ENCODE measurements at regions not wholly inside any gene's neighbourhood (a gene's known extent, or its start where the extent isn't known, plus 50 kb on each side); places are given as distances from the start of the nearest gene placed in this dataset.

DNA sequence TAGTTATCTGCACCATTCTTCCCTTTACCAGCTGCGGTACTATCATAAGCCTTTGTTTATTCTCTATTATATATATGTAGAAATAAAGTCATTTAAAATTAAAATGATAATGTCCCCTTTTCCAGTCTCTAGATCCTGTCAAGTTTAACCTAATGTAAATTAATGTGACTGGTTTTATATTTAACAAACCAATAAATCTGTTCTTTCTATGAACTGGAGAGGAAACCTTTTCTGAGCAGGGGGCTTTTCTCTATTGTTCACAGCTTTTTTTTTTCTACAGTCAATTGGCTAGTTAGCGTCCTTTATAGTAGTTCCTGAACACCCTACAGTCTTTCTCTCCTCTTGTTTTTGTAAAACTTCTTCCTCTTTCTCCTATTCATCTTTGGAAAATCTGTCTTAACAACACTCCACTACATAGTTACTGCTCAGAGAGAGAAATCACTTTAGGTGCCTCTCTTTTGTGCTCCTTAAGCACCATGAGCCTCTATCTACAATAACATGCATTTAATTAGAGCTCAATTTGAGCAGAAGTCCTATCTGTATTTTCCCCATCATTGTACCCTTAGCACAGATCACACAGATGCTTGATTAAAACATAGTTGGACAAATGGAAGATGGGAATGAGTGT lies 332.6 kb upstream of the SYT1 start:
- H3K36me3 Mint-ChIP-seq: no peaks in the 10 kb centered on the region
- peaks cover 1% of the 10 kb centered on the region for H3K27me3 Mint-ChIP-seq
- ATAC-seq (ENCODE audit: low read depth): no peak
- no peak for DNase-seq (ENCODE audit: low spot score in 2 of 2)
- no peak overlapping the region for H3K27ac Mint-ChIP-seq
- no peaks in the 10 kb centered on the region for H3K4me1 Mint-ChIP-seq
- H3K4me3 Mint-ChIP-seq: no peak overlapping the region
- H3K9me3 Mint-ChIP-seq: no peaks in the 10 kb centered on the region

- Mint-ChIP-seq H3K36me3 (no peaks in the 10 kb centered on the region), H3K27ac (no peak overlapping the region), H3K4me1 (no peaks in the 10 kb centered on the region), H3K4me3 (no peak overlapping the region), H3K27me3 (peaks cover 1% of the 10 kb centered on the region), H3K9me3 (no peaks in the 10 kb centered on the region)
- no peak for ATAC-seq (ENCODE audit: low read depth)
- DNase-seq (ENCODE audit: low spot score in 2 of 2): no peak
Measured at GRCh38 chr12:78534311-78534710, 330.3 kb upstream of the SYT1 start.

DNA sequence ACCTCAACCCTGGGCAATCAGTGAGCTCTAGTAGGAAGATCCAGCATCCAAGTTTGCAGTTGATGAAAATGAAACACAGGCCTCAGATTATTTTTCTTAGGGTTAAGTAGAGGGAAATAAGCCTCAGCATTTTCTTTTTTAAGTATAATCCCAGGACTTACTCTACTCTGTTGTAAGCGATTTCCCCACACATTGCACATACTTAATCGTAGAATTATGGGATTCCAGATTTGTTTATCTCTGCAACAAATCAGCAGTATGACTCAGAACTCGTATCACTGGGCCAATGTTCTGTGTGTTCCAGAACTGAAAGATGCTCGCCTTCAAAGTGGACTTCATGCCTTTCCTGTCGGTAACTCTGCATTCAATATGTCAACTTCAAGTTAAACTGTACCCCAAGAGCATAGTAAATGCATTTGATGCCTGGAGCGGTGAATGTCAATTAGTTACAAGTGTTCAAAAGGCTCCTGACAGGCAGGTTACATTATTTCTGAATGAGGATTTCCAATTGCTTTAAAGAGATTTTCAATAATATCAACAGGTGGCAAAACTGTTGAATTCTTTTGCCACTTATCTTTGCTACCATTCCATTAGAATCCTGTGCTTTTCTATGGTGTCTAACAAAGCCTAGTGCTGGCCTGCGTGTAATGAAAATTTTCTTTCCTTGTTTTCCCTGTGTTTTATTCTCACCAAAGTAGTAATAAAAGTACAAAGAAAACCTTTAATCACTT lies 323.8 kb upstream of the SYT1 start:
- H3K9me3 Mint-ChIP-seq: no peaks in the 10 kb centered on the region
- DNase-seq (ENCODE audit: low spot score in 2 of 2) (no peak), ATAC-seq (ENCODE audit: low read depth) (no peak)
- H3K36me3 Mint-ChIP-seq: no peaks in the 10 kb centered on the region
- no peaks in the 10 kb centered on the region for H3K4me1 Mint-ChIP-seq
- H3K27me3 Mint-ChIP-seq: no peaks in the 10 kb centered on the region
- H3K4me3 Mint-ChIP-seq: no peak overlapping the region
- no peak overlapping the region for H3K27ac Mint-ChIP-seq

DNA sequence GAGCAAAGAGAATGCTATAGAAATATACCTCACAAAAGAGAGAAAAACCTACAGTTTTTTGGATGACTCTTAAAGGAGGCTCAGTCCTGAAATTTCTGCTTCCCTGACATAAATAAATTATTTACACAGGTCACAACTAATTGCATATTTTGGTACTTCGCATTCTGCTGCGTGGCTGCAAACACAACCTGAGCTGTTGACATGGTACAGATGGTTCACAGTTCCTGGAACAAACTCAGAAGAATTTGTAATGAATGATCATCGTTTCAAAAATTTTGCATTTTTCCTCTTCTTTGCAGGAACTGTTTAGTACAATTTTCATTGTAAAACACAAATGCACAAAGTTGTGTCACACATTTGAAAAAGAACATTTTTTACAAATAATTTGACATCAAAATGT lies 313.7 kb upstream of the SYT1 start:
- no peaks in the 10 kb centered on the region for H3K27me3 Mint-ChIP-seq
- no peak overlapping the region for H3K27ac Mint-ChIP-seq
- no peak for ATAC-seq (ENCODE audit: low read depth)
- no peaks in the 10 kb centered on the region for H3K4me1 Mint-ChIP-seq
- no peak for DNase-seq (ENCODE audit: low spot score in 2 of 2)
- H3K4me3 Mint-ChIP-seq: no peak overlapping the region
- H3K36me3 Mint-ChIP-seq: no peaks in the 10 kb centered on the region
- H3K9me3 Mint-ChIP-seq: no peaks in the 10 kb centered on the region

- no peaks in the 10 kb centered on the region for H3K27me3 Mint-ChIP-seq
- H3K9me3 Mint-ChIP-seq: no peaks in the 10 kb centered on the region
- DNase-seq (ENCODE audit: low spot score in 2 of 2): no peak
- ATAC-seq (ENCODE audit: low read depth): no peak
- H3K36me3 Mint-ChIP-seq: no peaks in the 10 kb centered on the region
- H3K4me3 Mint-ChIP-seq: no peak overlapping the region
- H3K27ac Mint-ChIP-seq: no peak overlapping the region
- no peaks in the 10 kb centered on the region for H3K4me1 Mint-ChIP-seq
Measured at GRCh38 chr12:78555802-78556201, 308.8 kb upstream of the SYT1 start.

DNA sequence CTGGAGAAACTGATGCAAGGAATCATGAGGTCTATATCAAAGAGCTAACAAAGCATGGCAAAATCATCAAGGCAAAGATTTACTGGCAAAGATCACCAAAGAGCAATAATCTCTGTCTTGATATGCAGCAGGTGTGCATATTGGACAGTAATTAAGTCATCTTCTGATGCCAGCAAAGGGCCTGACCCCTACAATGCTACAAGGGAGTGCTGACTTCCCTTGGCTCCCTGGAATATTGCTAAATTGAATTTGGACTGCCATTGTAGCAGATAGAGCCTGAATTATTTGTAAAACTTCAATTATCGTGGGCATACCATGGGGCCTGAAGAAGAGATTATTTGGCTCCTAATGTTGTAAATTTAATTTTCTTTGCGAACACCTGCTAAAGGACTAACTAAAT lies 307.9 kb upstream of the SYT1 start:
- Mint-ChIP-seq H3K27me3 (no peaks in the 10 kb centered on the region), H3K4me3 (no peak overlapping the region), H3K4me1 (no peaks in the 10 kb centered on the region), H3K27ac (no peak overlapping the region), H3K9me3 (no peaks in the 10 kb centered on the region), H3K36me3 (no peaks in the 10 kb centered on the region)
- ATAC-seq (ENCODE audit: low read depth) (no peak), DNase-seq (ENCODE audit: low spot score in 2 of 2) (no peak)

GRCh38 chr12:78559416-78559815 lies 305.2 kb upstream of the SYT1 start:
- Mint-ChIP-seq H3K4me3 (no peak overlapping the region), H3K4me1 (no peaks in the 10 kb centered on the region), H3K27me3 (no peaks in the 10 kb centered on the region), H3K9me3 (no peaks in the 10 kb centered on the region), H3K36me3 (no peaks in the 10 kb centered on the region), H3K27ac (no peak overlapping the region)
- no peak for ATAC-seq (ENCODE audit: low read depth)
- DNase-seq (ENCODE audit: low spot score in 2 of 2): no peak

GRCh38 chr12:78559886-78560285 lies 304.7 kb upstream of the SYT1 start:
- Mint-ChIP-seq H3K27ac (no peak overlapping the region), H3K27me3 (no peaks in the 10 kb centered on the region), H3K4me1 (no peaks in the 10 kb centered on the region), H3K4me3 (no peak overlapping the region), H3K9me3 (no peaks in the 10 kb centered on the region), H3K36me3 (no peaks in the 10 kb centered on the region)
- ATAC-seq (ENCODE audit: low read depth) (no peak), DNase-seq (ENCODE audit: low spot score in 2 of 2) (no peak)

DNA sequence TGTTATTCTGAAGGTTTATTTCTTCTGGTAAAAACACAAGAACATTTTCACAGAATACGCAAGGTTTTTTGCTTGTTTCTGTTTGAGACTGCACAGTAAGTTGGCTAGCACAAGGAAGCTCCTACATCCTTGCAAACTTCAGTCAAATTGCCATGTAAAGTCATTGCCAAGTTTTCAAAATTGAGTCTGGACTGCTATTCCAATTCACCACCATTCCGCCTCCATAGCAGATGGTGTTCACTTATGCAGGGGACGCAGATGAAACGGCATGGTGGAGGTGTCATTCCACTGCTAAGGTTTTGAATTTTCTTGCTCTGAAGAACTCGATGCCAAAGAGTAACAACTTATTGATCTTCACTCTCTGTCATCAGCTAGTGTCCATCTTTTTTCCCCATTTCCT lies 303.9 kb upstream of the SYT1 start:
- ATAC-seq (ENCODE audit: low read depth): no peak
- Mint-ChIP-seq H3K4me1 (no peaks in the 10 kb centered on the region), H3K9me3 (no peaks in the 10 kb centered on the region)

DNA sequence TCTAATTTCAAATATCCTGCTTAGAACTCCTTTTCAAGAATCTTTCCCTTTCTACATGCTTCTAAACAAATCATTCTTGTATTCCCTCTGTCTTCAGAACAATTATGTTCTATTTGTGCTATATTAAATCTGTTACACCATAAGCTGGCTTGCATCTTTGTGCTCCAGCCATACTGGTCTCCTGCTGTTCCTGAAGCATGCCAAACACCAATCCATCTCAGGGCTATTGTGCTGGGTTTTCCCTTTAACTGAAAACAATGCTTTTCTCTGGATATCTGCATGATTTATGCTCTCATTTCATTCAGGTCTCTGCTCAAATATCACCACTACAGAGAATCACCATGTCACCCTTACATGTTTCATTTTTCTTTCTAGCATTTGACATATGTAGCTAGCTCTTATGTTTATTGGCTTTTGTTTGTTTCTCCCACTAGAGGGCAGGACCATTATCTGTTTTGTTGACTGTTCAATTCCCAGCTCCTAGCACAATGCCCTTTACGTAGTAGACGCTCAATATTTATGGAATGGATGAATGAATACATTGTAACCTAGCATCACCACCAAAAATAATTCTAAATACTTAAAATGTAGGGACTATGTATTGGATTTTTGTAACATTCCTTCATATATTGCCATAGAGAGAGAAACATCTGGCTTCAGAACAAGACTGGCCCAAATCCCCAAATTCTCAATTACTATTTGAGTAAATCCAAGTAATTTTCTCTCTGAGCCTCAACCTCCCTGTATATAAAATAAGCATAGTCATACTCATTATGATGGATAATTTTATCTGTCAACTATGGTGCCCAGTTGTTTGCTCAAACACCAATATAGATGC lies 302.0 kb upstream of the SYT1 start:
- ATAC-seq (ENCODE audit: low read depth): no peak
- Mint-ChIP-seq H3K27me3 (no peaks in the 10 kb centered on the region), H3K4me1 (no peaks in the 10 kb centered on the region), H3K36me3 (no peaks in the 10 kb centered on the region), H3K9me3 (no peaks in the 10 kb centered on the region), H3K4me3 (no peak overlapping the region), H3K27ac (no peak overlapping the region)
- DNase-seq (ENCODE audit: low spot score in 2 of 2): no peak

More for the DNA sequence above, 303.9 kb upstream of the SYT1 start:
- H3K27me3 Mint-ChIP-seq: no peaks in the 10 kb centered on the region
- no peaks in the 10 kb centered on the region for H3K36me3 Mint-ChIP-seq
- H3K27ac Mint-ChIP-seq: no peak overlapping the region
- no peak overlapping the region for H3K4me3 Mint-ChIP-seq
- DNase-seq (ENCODE audit: low spot score in 2 of 2): no peak

- Mint-ChIP-seq H3K27ac (no peak overlapping the region), H3K4me3 (no peak overlapping the region), H3K4me1 (no peaks in the 10 kb centered on the region), H3K27me3 (no peaks in the 10 kb centered on the region), H3K36me3 (no peaks in the 10 kb centered on the region), H3K9me3 (no peaks in the 10 kb centered on the region)
- DNase-seq (ENCODE audit: low spot score in 2 of 2) (no peak), ATAC-seq (ENCODE audit: low read depth) (no peak)
Measured at GRCh38 chr12:78563826-78564225, 300.7 kb upstream of the SYT1 start.

DNA sequence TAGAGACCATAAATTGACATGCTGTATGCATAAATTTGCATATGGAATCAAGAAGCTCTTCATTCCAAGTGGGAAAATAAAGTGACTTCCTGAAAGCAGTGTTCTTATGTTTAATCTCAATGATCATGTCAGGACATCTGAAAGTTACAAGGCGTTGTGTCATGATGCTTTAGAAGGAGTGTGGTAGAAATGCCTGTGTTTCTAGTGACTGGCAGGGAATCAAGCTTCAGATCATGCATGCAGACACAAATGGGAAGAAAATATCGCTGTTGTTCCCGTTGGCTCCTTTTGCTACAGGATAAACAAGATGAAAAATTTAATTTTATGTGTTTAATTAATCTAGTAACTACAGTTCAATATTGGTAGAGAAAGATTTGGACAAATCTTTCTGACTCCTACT lies 298.1 kb upstream of the SYT1 start:
- Mint-ChIP-seq H3K27ac (no peak overlapping the region), H3K36me3 (no peaks in the 10 kb centered on the region), H3K4me1 (no peaks in the 10 kb centered on the region), H3K27me3 (no peaks in the 10 kb centered on the region), H3K4me3 (no peak overlapping the region), H3K9me3 (no peaks in the 10 kb centered on the region)
- ATAC-seq (ENCODE audit: low read depth) (no peak), DNase-seq (ENCODE audit: low spot score in 2 of 2) (no peak)

DNA sequence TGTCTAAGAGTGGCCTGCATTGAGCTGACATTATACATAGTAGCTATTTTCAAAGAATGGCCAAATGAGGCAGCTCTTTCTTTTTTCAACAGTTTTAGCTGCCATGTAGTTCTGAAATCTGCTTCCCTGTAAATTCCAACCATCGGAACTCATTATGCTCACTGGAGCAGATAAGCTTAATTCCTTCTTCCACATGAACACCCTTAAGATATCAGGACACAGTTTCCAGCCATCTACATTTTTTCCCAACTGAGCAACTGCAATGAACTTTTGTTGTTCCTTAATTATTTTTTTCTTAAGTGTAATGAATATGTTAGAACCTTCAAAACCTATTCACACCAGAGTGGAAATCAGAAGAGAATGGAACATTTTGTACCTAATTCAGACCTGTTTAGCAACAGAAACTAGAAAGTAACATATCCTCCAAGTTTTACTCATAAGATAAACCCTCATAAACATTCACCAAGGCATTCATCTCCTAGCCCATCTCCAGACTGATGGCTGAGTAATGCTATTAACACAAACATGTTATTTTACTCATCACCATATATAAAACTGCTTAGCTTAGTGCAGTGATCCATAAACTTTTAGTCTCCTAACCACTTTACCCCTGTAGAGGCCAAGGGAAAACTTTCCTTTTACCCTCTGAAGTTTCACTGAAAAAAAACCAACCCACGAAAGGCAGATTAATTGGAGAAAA lies 296.1 kb upstream of the SYT1 start:
- Mint-ChIP-seq H3K36me3 (no peaks in the 10 kb centered on the region), H3K27ac (no peak overlapping the region), H3K9me3 (no peaks in the 10 kb centered on the region), H3K4me3 (no peak overlapping the region), H3K27me3 (no peaks in the 10 kb centered on the region), H3K4me1 (no peaks in the 10 kb centered on the region)
- DNase-seq (ENCODE audit: low spot score in 2 of 2): no peak
- no peak for ATAC-seq (ENCODE audit: low read depth)

DNA sequence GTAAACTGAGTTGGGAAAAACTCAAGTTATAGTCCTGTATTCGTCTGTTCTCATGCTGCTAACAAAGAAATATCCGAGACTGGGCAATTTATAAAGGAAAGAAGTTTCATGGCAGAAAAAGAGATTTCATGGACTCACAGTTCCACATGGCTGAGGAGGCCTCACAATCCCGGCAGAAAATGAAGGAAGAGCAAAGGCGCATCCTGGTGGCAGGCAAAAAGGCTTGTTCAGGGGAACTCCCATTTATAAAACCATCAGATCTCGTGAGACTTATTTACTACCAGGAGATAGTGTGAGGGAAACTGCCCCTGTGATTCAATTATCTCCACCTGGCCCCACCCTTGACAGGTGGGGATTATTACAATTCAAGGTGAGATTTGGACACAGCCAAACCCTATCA lies 292.6 kb upstream of the SYT1 start:
- H3K36me3 Mint-ChIP-seq: no peaks in the 10 kb centered on the region
- no peaks in the 10 kb centered on the region for H3K27me3 Mint-ChIP-seq
- no peaks in the 10 kb centered on the region for H3K9me3 Mint-ChIP-seq
- no peak overlapping the region for H3K4me3 Mint-ChIP-seq
- no peak for ATAC-seq (ENCODE audit: low read depth)
- no peaks in the 10 kb centered on the region for H3K4me1 Mint-ChIP-seq
- no peak overlapping the region for H3K27ac Mint-ChIP-seq
- no peak for DNase-seq (ENCODE audit: low spot score in 2 of 2)

All from memory B cell (primary cell).